ENCODE measurements at regions not wholly inside any gene's neighbourhood (a gene's known extent, or its start where the extent isn't known, plus 50 kb on each side); places are given as distances from the start of the nearest gene placed in this dataset.

GRCh38 chr11:80655834-80656233 is 1215.0 kb upstream of the TENM4 start:
- TF ChIP-seq, protein P1, sequence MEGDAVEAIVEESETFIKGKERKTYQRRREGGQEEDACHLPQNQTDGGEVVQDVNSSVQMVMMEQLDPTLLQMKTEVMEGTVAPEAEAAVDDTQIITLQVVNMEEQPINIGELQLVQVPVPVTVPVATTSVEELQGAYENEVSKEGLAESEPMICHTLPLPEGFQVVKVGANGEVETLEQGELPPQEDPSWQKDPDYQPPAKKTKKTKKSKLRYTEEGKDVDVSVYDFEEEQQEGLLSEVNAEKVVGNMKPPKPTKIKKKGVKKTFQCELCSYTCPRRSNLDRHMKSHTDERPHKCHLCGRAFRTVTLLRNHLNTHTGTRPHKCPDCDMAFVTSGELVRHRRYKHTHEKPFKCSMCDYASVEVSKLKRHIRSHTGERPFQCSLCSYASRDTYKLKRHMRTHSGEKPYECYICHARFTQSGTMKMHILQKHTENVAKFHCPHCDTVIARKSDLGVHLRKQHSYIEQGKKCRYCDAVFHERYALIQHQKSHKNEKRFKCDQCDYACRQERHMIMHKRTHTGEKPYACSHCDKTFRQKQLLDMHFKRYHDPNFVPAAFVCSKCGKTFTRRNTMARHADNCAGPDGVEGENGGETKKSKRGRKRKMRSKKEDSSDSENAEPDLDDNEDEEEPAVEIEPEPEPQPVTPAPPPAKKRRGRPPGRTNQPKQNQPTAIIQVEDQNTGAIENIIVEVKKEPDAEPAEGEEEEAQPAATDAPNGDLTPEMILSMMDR (IDR thresholded peaks at IDR 0.05; ENCODE audit: extremely low read depth in 1 of 2, insufficient read depth in 1 of 2, low read depth in 1 of 2, low read length in 2 of 2), result no peak
- no peak for TF ChIP-seq POLR2A (IDR thresholded peaks at IDR 0.05; ENCODE audit: low read depth, low read length)
